SU-DHL-6 (cell line): ENCODE measurements at regions not wholly inside any gene's neighbourhood (a gene's known extent, or its start where the extent isn't known, plus 50 kb on each side); places are given as distances from the start of the nearest gene placed in this dataset.

ENCODE experiments used
- H2AFZ ChIP-seq: fragments of 200-600 bp; sonication (generic); 2 replicates; pipeline ENCODE4 v1.6.1; 2014; ENCODE audit warnings: low read depth, mild to moderate bottlenecking, moderate library complexity, mixed read lengths, antibody characterized with exemption, low read length; ENCODE audit not compliant: severe bottlenecking
- H3F3A ChIP-seq: fragments of 200-600 bp; shearing (Covaris generic); 2 replicates; pipeline ENCODE4 v1.6.0; 2016; ENCODE audit warnings: antibody characterized with exemption, mild to moderate bottlenecking; ENCODE audit not compliant: insufficient read depth
- H3K27ac ChIP-seq: fragments of 200-600 bp; sonication (generic); 2 replicates; pipeline ENCODE4 v1.5.1; 2016; ENCODE audit warnings: low read depth, mild to moderate bottlenecking, low read length, moderate library complexity, mixed read lengths
- H3K27me3 ChIP-seq: fragments of 200-600 bp; sonication (generic), shearing (Covaris generic); 2 replicates; pipeline ENCODE4 v1.6.0; 2014; ENCODE audit warnings: mild to moderate bottlenecking, low read length
- H3K36me3 ChIP-seq: fragments of 200-600 bp; sonication (generic); 2 replicates; pipeline ENCODE4 v1.6.1; 2014; ENCODE audit warnings: mild to moderate bottlenecking, low read length, mixed read lengths
- H3K4me2 ChIP-seq: fragments of 300-600, 200-600 bp; shearing (Covaris generic), sonication (generic); 2 replicates; pipeline ENCODE4 v1.6.0; 2014; ENCODE audit warnings: low read length, low read depth, mild to moderate bottlenecking; ENCODE audit not compliant: poor library complexity, severe bottlenecking
- H3K4me3 ChIP-seq: fragments of 200-600 bp; sonication (generic); 2 replicates; pipeline ENCODE4 v1.5.1; 2014; ENCODE audit warnings: antibody characterized with exemption, low read length, mild to moderate bottlenecking, mixed read lengths; ENCODE audit not compliant: insufficient read depth, poor library complexity, severe bottlenecking
- H3K79me2 ChIP-seq: fragments of 200-600 bp; sonication (generic); 2 replicates; pipeline ENCODE4 v1.6.1; 2014; ENCODE audit warnings: mild to moderate bottlenecking, low read length, moderate library complexity; ENCODE audit not compliant: insufficient read depth
- H3K9ac ChIP-seq: fragments of 200-600 bp; sonication (generic); 2 replicates; pipeline ENCODE4 v1.7.0; 2014; ENCODE audit warnings: mild to moderate bottlenecking, low read length
- H3K9me2 ChIP-seq: fragments of 200-600 bp; sonication (generic); replicated peaks from 2 replicates; pipeline ENCODE4 v1.6.1; 2014; ENCODE audit warnings: low read length; ENCODE audit not compliant: insufficient read depth
- H3K9me3 ChIP-seq: fragments of 200-600 bp; sonication (generic); 2 replicates; pipeline ENCODE4 v1.6.1; 2014; ENCODE audit warnings: low read length, mixed read lengths; ENCODE audit not compliant: insufficient read depth
- H4K20me1 ChIP-seq: fragments of 200-600 bp; sonication (generic); 2 replicates; pipeline ENCODE4 v1.6.1; 2014; ENCODE audit warnings: low read depth, mild to moderate bottlenecking, antibody characterized with exemption, low read length, moderate library complexity, mixed read lengths
- EZH2phosphoT487 ChIP-seq: fragments of 200-600 bp; sonication (generic), shearing (Covaris generic); conservative IDR thresholded peaks from 2 replicates; pipeline ENCODE4 v1.6.1; 2018; ENCODE audit warnings: mild to moderate bottlenecking, antibody characterized with exemption, low read length, moderate library complexity, mixed read lengths
- TF ChIP-seq, protein P1 (sequence below): fragments of 200-600 bp; sonication (generic); IDR thresholded peaks from one replicate; pipeline ENCODE4 v1.5.1; 2017; ENCODE audit warnings: antibody characterized with exemption, mild to moderate bottlenecking, low read length, moderate library complexity; ENCODE audit not compliant: insufficient read depth, poor library complexity, severe bottlenecking

DNA sequence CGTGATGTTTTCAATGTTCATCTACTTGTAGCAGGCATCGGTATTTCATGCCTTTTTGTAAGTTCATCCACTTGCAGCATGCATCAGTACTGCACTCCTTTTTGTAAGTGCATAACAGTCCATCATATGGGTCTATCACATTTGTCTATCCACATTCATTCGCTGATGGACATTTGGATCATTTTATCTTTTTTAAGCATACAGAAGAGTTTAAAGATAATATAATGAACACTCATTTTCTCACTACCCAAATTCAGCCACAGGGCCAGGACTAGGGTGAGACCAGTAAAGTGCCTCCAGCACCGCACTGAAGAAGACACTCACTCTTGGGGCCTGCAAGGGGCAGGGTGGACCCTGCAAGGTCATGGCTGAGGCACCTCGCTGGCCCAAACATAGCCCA lies 309.6 kb downstream of the UACA start:
- Histone ChIP-seq H3K79me2 (no peaks in the 10 kb centered on the region), H3K36me3 (no peaks in the 10 kb centered on the region), H3K9ac (no peak overlapping the region), H3K4me2 (no peak overlapping the region), H3K9me3 (no peaks in the 10 kb centered on the region), H3K9me2 (no peaks in the 10 kb centered on the region), H4K20me1 (no peaks in the 10 kb centered on the region), H3K27ac (no peak overlapping the region), H2AFZ (no peak overlapping the region), H3K4me3 (no peak overlapping the region), H3F3A (no peaks in the 10 kb centered on the region), H3K27me3 (no peaks in the 10 kb centered on the region)
- TF ChIP-seq, protein P1, sequence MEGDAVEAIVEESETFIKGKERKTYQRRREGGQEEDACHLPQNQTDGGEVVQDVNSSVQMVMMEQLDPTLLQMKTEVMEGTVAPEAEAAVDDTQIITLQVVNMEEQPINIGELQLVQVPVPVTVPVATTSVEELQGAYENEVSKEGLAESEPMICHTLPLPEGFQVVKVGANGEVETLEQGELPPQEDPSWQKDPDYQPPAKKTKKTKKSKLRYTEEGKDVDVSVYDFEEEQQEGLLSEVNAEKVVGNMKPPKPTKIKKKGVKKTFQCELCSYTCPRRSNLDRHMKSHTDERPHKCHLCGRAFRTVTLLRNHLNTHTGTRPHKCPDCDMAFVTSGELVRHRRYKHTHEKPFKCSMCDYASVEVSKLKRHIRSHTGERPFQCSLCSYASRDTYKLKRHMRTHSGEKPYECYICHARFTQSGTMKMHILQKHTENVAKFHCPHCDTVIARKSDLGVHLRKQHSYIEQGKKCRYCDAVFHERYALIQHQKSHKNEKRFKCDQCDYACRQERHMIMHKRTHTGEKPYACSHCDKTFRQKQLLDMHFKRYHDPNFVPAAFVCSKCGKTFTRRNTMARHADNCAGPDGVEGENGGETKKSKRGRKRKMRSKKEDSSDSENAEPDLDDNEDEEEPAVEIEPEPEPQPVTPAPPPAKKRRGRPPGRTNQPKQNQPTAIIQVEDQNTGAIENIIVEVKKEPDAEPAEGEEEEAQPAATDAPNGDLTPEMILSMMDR, result no peak
- TF ChIP-seq EZH2phosphoT487, result no peak

DNA sequence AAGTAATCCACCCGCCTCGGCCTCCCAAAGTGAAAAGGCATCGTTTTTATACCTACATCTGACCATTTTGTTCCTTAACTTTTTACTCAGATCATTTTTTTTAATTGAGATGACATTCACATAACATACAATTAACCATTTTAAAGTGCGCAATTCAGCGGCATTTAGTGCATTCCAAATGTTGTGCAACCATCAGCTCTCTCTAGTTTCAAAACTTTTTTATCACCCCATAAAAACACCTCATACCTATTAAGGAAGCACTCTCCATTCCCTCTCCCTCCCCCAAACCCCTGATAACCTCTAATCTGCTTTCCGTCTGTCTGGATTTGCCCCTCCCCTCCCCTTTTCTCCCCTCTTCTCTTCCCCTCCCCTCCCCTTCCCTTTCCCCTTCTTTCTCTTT lies 310.1 kb downstream of the UACA start:
- Histone ChIP-seq H2AFZ (no peak overlapping the region), H3K27ac (no peak overlapping the region), H3K36me3 (no peaks in the 10 kb centered on the region), H3K9me3 (no peaks in the 10 kb centered on the region), H3K27me3 (no peaks in the 10 kb centered on the region), H3F3A (no peaks in the 10 kb centered on the region), H3K79me2 (no peaks in the 10 kb centered on the region), H3K4me2 (no peak overlapping the region), H3K4me3 (no peak overlapping the region), H3K9me2 (no peaks in the 10 kb centered on the region), H4K20me1 (no peaks in the 10 kb centered on the region), H3K9ac (no peak overlapping the region)
- no peak for TF ChIP-seq EZH2phosphoT487
- TF ChIP-seq, protein P1, result no peak

DNA sequence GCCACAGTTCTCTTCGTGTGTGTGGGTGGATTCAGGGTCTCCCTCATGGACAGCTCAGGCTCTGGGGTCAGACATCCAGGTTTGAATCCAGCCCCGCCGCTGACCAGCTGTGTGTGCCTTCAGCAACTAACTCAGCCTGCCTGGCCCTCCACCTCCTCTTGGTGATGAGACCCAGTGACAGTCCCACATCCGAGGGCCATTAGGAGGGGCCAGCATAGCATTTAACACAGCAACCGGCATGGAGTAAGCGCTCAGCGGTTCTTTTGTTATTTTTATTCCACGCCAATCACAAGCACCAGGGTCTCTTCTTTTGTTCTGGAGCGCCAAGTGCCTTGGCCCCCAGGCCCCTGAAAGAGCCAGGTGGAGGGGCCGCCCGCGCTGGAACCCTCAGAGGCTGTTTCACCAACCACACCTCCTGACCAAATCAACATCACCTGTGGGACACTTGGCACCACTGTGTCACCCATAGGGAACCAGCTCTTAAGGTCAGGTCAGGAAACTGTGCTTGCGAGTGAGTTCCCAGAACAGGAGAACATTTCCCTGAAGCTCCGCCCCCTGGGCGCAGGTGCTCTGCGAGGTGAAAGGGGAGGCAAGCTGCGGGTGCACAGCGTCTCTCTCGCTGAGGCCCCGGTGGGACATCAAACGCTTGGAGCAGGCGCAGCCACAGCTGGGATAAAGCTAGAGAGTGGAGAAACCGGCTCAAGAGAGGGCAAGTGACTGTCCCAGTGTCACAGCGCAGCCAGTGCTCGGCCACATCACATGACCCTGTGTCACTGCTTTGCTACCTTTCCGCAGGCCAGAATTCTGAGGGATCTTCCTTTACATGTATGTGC lies 311.3 kb downstream of the UACA start:
- 0 out of 2 replicates have a peak, but pooled peaks cover 3% of the 10 kb centered on the region for H3F3A ChIP-seq
- H3K9ac ChIP-seq, result no peak overlapping the region
- H3K79me2 ChIP-seq, result no peaks in the 10 kb centered on the region
- no peaks in the 10 kb centered on the region for H4K20me1 ChIP-seq
- no peak for TF ChIP-seq EZH2phosphoT487
- TF ChIP-seq, protein P1, result no peak
- no peaks in the 10 kb centered on the region for H3K9me2 ChIP-seq
- H3K36me3 ChIP-seq, result no peaks in the 10 kb centered on the region
- no peak overlapping the region for H2AFZ ChIP-seq
- no peaks in the 10 kb centered on the region for H3K9me3 ChIP-seq
- no peak overlapping the region for H3K27ac ChIP-seq
- no peak overlapping the region for H3K4me2 ChIP-seq
- no peak overlapping the region for H3K4me3 ChIP-seq
- no peaks in the 10 kb centered on the region for H3K27me3 ChIP-seq
